ENCODE measurements at regions not wholly inside any gene's neighbourhood (a gene's known extent, or its start where the extent isn't known, plus 50 kb on each side); places are given as distances from the start of the nearest gene placed in this dataset.
A peak's percentile ranks its signal among the peaks of the same experiment; 100 is the strongest.

- Histone ChIP-seq H3K27ac (ENCODE audit: insufficient read depth, low read length, poor library complexity, severe bottlenecking) (no peak overlapping the region), H3K4me1 (ENCODE audit: control insufficient read depth, insufficient read depth, low read length, poor library complexity, severe bottlenecking) (peaks cover 16% of the 10 kb centered on the region), H3K27me3 (replicated peaks; ENCODE audit: control insufficient read depth, insufficient read depth, low read length, poor library complexity, severe bottlenecking) (no peaks in the 10 kb centered on the region), H3K9me3 (ENCODE audit: control insufficient read depth, low read length) (no peaks in the 10 kb centered on the region), H3K36me3 (ENCODE audit: control insufficient read depth, insufficient read depth, low read length) (no peaks in the 10 kb centered on the region), H3K4me3 (ENCODE audit: insufficient read depth, low read depth, low read length, poor library complexity, severe bottlenecking) (no peak overlapping the region)
- no peak for DNase-seq
Observed at GRCh38 chr3:177537612-177538011, 340.3 kb upstream of the TBL1XR1 start.

DNA sequence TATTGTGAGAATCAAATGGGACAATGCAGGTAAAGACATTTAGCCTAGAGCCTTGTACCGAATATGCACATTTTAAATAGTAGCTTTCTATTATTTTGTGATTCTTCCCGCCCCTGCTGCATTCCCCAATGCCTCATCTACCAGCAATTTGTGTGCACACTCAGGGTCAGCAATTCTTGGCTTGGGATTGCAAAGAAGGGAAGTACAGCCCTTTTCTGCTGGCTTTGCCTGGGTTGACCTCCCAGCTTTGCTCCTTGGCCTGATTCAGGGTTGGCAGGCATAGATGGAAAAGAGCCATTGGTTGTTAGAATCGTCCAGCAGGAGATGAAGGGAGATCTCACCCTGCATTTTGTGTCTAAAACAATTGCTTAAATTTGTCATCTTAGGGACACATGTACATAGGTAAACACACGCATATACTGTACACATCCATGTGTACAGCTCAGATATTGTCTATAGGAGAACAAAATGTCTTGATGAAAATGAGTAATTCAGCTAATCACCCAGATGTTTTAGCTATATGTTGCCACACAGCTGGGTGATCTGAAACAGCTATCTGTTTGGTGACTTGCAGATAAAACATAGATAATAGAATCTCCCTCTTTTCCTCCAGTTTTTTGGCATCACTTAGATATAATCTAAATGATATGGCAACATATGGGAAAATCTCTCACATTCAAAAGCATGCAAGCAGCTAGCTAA, 340.9 kb upstream of the TBL1XR1 start:
- H3K9me3 ChIP-seq (ENCODE audit: control insufficient read depth, low read length), result no peaks in the 10 kb centered on the region
- peaks cover 16% of the 10 kb centered on the region for H3K4me1 ChIP-seq (ENCODE audit: control insufficient read depth, insufficient read depth, low read length, poor library complexity, severe bottlenecking)
- H3K27ac ChIP-seq (ENCODE audit: insufficient read depth, low read length, poor library complexity, severe bottlenecking), result no peak overlapping the region
- no peaks in the 10 kb centered on the region for H3K36me3 ChIP-seq (ENCODE audit: control insufficient read depth, insufficient read depth, low read length)
- H3K4me3 ChIP-seq (ENCODE audit: insufficient read depth, low read depth, low read length, poor library complexity, severe bottlenecking), result no peak overlapping the region
- no peak for DNase-seq
- no peaks in the 10 kb centered on the region for H3K27me3 ChIP-seq (replicated peaks; ENCODE audit: control insufficient read depth, insufficient read depth, low read length, poor library complexity, severe bottlenecking)

DNA sequence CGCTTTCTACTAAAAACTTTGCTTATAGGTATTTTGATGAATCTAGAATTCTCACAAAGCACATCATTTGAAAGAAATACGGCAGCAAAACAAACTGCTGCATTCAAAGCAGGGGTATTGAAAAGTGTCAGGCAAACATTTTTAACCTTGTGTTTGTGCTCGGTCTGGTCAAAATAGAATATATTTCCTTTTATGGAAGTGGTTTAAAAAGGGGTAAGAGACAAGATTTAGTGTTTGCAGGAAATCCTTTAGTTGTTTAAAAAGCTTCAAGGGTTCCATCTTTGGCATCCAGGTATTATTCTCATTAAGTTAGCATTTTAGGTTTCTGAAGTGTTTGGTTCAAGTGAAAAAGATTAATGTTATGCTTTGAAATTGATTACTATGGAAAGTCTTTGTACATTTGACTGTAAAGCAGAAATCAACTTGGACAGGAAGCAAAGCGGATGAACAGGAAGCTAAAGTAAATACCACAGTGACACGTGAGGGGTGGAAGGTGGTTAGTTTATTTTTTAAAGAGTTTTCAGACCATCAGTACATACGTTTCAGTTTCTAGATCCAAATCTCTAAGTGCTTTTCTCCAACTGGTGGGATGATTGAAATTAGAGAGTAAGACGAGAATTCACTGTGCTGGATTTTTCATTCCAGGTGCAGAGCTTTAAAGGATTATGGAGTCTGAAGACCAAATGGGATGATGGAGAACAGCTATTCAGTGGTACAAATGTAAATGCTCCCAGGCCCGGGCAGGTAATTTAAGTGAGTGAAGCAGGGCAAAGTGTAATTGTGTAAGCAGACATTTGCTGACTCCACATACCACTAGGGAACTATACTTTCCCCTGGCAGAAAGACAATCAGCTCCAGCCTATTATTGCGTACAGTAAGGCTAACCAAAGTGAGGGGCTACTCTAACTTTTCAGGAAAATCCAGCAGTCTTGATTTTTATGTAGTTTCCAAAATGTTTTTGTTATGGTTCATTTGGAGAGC, 341.8 kb upstream of the TBL1XR1 start:
- Histone ChIP-seq H3K9me3 (ENCODE audit: control insufficient read depth, low read length) (no peaks in the 10 kb centered on the region), H3K36me3 (ENCODE audit: control insufficient read depth, insufficient read depth, low read length) (no peaks in the 10 kb centered on the region), H3K4me3 (ENCODE audit: insufficient read depth, low read depth, low read length, poor library complexity, severe bottlenecking) (peak overlapping the region; percentile 26), H3K4me1 (ENCODE audit: control insufficient read depth, insufficient read depth, low read length, poor library complexity, severe bottlenecking) (peaks cover 16% of the 10 kb centered on the region), H3K27me3 (replicated peaks; ENCODE audit: control insufficient read depth, insufficient read depth, low read length, poor library complexity, severe bottlenecking) (no peaks in the 10 kb centered on the region), H3K27ac (ENCODE audit: insufficient read depth, low read length, poor library complexity, severe bottlenecking) (peak overlapping the region; percentile 45)
- DNase-seq, result no peak

- Histone ChIP-seq H3K36me3 (ENCODE audit: control insufficient read depth, insufficient read depth, low read length) (no peaks in the 10 kb centered on the region), H3K4me3 (ENCODE audit: insufficient read depth, low read depth, low read length, poor library complexity, severe bottlenecking) (no peak overlapping the region), H3K9me3 (ENCODE audit: control insufficient read depth, low read length) (no peaks in the 10 kb centered on the region), H3K4me1 (ENCODE audit: control insufficient read depth, insufficient read depth, low read length, poor library complexity, severe bottlenecking) (peaks cover 16% of the 10 kb centered on the region), H3K27ac (ENCODE audit: insufficient read depth, low read length, poor library complexity, severe bottlenecking) (no peak overlapping the region), H3K27me3 (replicated peaks; ENCODE audit: control insufficient read depth, insufficient read depth, low read length, poor library complexity, severe bottlenecking) (no peaks in the 10 kb centered on the region)
- DNase-seq, result no peak
Observed at GRCh38 chr3:177541541-177541940, 344.3 kb upstream of the TBL1XR1 start.

DNA sequence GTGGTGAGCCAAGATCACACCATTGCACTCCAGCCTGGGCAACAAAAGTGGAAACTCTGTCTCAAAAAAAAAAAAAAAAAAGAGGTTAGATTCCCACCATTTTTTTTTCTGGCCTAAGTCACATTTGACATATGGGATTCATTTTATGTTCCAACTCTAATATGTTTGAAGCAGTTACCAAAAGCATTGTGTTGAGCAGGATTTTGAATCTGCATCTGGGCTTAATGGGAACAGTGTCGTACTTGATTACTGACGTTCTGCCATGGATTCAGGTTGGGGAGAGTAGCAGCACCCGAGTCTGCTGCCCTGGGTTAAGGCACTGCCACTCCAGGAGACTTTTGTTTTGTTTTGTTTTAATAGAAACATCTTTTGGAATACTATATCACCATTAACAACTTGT, 348.7 kb upstream of the TBL1XR1 start:
- Histone ChIP-seq H3K27ac (ENCODE audit: insufficient read depth, low read length, poor library complexity, severe bottlenecking) (no peak overlapping the region), H3K9me3 (ENCODE audit: control insufficient read depth, low read length) (no peaks in the 10 kb centered on the region), H3K4me3 (ENCODE audit: insufficient read depth, low read depth, low read length, poor library complexity, severe bottlenecking) (no peak overlapping the region), H3K36me3 (ENCODE audit: control insufficient read depth, insufficient read depth, low read length) (no peaks in the 10 kb centered on the region), H3K27me3 (replicated peaks; ENCODE audit: control insufficient read depth, insufficient read depth, low read length, poor library complexity, severe bottlenecking) (no peaks in the 10 kb centered on the region), H3K4me1 (ENCODE audit: control insufficient read depth, insufficient read depth, low read length, poor library complexity, severe bottlenecking) (peaks cover 2% of the 10 kb centered on the region)
- no peak for DNase-seq

DNA sequence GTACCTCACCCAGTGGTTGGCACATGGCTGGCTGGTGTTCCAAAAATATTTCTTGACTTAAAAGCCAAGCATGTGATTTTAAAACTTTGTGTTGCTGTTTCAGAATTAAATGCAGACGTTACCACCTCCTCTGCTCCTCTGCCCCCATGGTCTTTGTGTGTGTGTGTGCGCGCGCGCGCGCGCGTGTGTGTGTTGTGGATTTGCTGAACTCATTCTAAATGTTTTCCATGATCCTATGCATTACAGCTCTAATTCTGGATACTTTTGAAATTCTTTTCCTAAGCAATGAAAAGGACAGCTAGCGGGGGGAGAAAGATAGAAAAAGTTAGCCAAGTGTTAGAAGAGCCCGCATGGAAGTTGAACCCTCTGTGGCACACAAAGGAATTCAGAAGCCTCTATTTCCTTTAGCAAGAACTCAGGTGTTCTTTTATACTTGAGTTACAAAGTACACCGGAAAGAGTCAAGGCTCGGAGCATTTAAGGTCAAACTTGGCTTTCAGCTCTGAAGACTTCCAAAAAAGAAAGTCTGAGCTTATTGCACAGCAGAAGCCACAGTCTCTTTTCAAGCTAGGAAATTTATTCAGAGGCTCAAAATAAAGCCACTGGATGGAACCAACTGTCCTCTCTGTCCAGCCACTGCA, 350.5 kb upstream of the TBL1XR1 start:
- Histone ChIP-seq H3K4me3 (ENCODE audit: insufficient read depth, low read depth, low read length, poor library complexity, severe bottlenecking) (no peak overlapping the region), H3K27me3 (replicated peaks; ENCODE audit: control insufficient read depth, insufficient read depth, low read length, poor library complexity, severe bottlenecking) (no peaks in the 10 kb centered on the region), H3K4me1 (ENCODE audit: control insufficient read depth, insufficient read depth, low read length, poor library complexity, severe bottlenecking) (peaks cover 16% of the 10 kb centered on the region), H3K9me3 (ENCODE audit: control insufficient read depth, low read length) (no peaks in the 10 kb centered on the region), H3K36me3 (ENCODE audit: control insufficient read depth, insufficient read depth, low read length) (no peaks in the 10 kb centered on the region), H3K27ac (ENCODE audit: insufficient read depth, low read length, poor library complexity, severe bottlenecking) (no peak overlapping the region)
- DNase-seq, result no peak

DNA sequence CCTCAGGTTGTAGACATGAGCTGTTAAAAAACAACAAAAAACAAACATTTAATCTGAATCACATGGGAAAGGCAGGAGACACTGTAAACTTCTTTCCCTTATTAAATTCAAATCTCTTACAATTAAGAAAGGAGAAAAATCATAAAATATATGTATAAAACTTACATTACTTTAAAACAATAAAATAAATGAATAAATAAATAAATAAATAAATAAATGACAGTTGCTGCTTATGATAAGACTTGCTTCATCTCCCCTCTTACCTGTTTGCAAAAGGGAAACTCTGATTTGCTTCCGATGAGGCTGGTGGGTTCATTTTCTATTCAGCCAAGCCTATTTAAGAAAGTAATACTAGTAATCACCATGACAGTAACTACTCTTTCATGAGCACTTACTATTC, 353.4 kb upstream of the TBL1XR1 start:
- H3K4me3 ChIP-seq (ENCODE audit: insufficient read depth, low read depth, low read length, poor library complexity, severe bottlenecking), result no peak overlapping the region
- no peak overlapping the region for H3K27ac ChIP-seq (ENCODE audit: insufficient read depth, low read length, poor library complexity, severe bottlenecking)
- peaks cover 16% of the 10 kb centered on the region for H3K4me1 ChIP-seq (ENCODE audit: control insufficient read depth, insufficient read depth, low read length, poor library complexity, severe bottlenecking)
- H3K9me3 ChIP-seq (ENCODE audit: control insufficient read depth, low read length), result no peaks in the 10 kb centered on the region
- no peaks in the 10 kb centered on the region for H3K27me3 ChIP-seq (replicated peaks; ENCODE audit: control insufficient read depth, insufficient read depth, low read length, poor library complexity, severe bottlenecking)
- DNase-seq, result no peak
- no peaks in the 10 kb centered on the region for H3K36me3 ChIP-seq (ENCODE audit: control insufficient read depth, insufficient read depth, low read length)

DNA sequence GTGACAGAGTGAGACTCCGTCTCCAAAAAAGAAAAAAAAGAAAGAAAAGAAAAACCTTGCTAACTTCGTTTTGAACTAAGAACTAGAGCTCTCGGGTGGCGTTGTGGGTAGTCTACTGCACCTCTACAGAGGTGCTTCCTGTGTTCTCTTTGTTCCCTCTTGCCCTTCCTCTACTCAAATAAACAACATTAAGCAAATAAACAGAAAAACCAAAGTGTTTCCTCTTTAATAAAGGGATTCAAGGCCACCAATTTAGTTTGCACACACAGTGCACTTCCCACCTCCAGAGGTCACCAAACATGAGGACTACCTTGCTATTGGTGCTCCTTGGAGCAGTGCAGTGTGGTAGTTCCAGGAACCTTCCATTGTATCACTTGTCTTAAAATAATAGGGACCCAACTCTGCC, 354.2 kb upstream of the TBL1XR1 start:
- Histone ChIP-seq H3K27me3 (replicated peaks; ENCODE audit: control insufficient read depth, insufficient read depth, low read length, poor library complexity, severe bottlenecking) (no peaks in the 10 kb centered on the region), H3K4me3 (ENCODE audit: insufficient read depth, low read depth, low read length, poor library complexity, severe bottlenecking) (no peak overlapping the region), H3K36me3 (ENCODE audit: control insufficient read depth, insufficient read depth, low read length) (no peaks in the 10 kb centered on the region), H3K9me3 (ENCODE audit: control insufficient read depth, low read length) (no peaks in the 10 kb centered on the region), H3K27ac (ENCODE audit: insufficient read depth, low read length, poor library complexity, severe bottlenecking) (no peak overlapping the region), H3K4me1 (ENCODE audit: control insufficient read depth, insufficient read depth, low read length, poor library complexity, severe bottlenecking) (peaks cover 16% of the 10 kb centered on the region)
- no peak for DNase-seq

GRCh38 chr3:177552051-177552450, 354.8 kb upstream of the TBL1XR1 start:
- H3K36me3 ChIP-seq (ENCODE audit: control insufficient read depth, insufficient read depth, low read length), result no peaks in the 10 kb centered on the region
- no peaks in the 10 kb centered on the region for H3K9me3 ChIP-seq (ENCODE audit: control insufficient read depth, low read length)
- H3K27me3 ChIP-seq (replicated peaks; ENCODE audit: control insufficient read depth, insufficient read depth, low read length, poor library complexity, severe bottlenecking), result no peaks in the 10 kb centered on the region
- DNase-seq, result no peak
- no peak overlapping the region for H3K27ac ChIP-seq (ENCODE audit: insufficient read depth, low read length, poor library complexity, severe bottlenecking)
- no peak overlapping the region for H3K4me3 ChIP-seq (ENCODE audit: insufficient read depth, low read depth, low read length, poor library complexity, severe bottlenecking)
- H3K4me1 ChIP-seq (ENCODE audit: control insufficient read depth, insufficient read depth, low read length, poor library complexity, severe bottlenecking), result peaks cover 16% of the 10 kb centered on the region

DNA sequence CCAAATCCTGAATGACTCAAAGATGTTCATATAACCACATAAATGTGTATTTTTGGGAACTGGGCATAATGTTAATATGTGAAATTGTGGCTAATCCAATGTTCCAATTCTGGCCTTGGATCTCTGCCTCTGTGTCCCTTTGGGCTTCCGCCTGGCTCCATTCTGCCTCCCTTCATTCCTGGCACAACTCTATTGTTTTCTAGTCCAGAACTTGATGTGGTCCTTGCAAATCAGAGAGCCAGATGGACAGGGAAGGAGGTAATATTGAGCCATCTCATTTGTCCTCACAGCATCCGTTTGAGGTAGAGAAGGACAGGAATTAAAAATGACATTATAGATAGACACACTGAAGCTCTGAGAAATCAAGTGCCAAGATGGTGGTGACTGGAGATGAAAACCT, 355.7 kb upstream of the TBL1XR1 start:
- H3K9me3 ChIP-seq (ENCODE audit: control insufficient read depth, low read length), result no peaks in the 10 kb centered on the region
- no peaks in the 10 kb centered on the region for H3K27me3 ChIP-seq (replicated peaks; ENCODE audit: control insufficient read depth, insufficient read depth, low read length, poor library complexity, severe bottlenecking)
- H3K4me1 ChIP-seq (ENCODE audit: control insufficient read depth, insufficient read depth, low read length, poor library complexity, severe bottlenecking), result peaks cover 16% of the 10 kb centered on the region
- no peak overlapping the region for H3K4me3 ChIP-seq (ENCODE audit: insufficient read depth, low read depth, low read length, poor library complexity, severe bottlenecking)
- H3K27ac ChIP-seq (ENCODE audit: insufficient read depth, low read length, poor library complexity, severe bottlenecking), result no peak overlapping the region
- no peaks in the 10 kb centered on the region for H3K36me3 ChIP-seq (ENCODE audit: control insufficient read depth, insufficient read depth, low read length)
- DNase-seq, result no peak
